ENCODE measurements at regions not wholly inside any gene's neighbourhood (a gene's known extent, or its start where the extent isn't known, plus 50 kb on each side); places are given as distances from the start of the nearest gene placed in this dataset.

- in situ Hi-C loops (cut with MboI; ENCODE audit: low sequenced_read_pairs in 4 of 4) (no loop called here), intact Hi-C loops (cut with DNase I; ENCODE audit: low total_unique reads) (no loop called here)
- Histone ChIP-seq H3K36me3 (no peaks in the 10 kb centered on the region), H3K27me3 (no peaks in the 10 kb centered on the region), H3K4me1 (no peaks in the 10 kb centered on the region), H3K4me3 (no peak overlapping the region), H3K9me3 (no peaks in the 10 kb centered on the region), H3K27ac (no peak overlapping the region)
- no peak for DNase-seq
- no peak for ATAC-seq
- TF ChIP-seq, protein P1, sequence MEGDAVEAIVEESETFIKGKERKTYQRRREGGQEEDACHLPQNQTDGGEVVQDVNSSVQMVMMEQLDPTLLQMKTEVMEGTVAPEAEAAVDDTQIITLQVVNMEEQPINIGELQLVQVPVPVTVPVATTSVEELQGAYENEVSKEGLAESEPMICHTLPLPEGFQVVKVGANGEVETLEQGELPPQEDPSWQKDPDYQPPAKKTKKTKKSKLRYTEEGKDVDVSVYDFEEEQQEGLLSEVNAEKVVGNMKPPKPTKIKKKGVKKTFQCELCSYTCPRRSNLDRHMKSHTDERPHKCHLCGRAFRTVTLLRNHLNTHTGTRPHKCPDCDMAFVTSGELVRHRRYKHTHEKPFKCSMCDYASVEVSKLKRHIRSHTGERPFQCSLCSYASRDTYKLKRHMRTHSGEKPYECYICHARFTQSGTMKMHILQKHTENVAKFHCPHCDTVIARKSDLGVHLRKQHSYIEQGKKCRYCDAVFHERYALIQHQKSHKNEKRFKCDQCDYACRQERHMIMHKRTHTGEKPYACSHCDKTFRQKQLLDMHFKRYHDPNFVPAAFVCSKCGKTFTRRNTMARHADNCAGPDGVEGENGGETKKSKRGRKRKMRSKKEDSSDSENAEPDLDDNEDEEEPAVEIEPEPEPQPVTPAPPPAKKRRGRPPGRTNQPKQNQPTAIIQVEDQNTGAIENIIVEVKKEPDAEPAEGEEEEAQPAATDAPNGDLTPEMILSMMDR (IDR thresholded peaks at IDR 0.05 in 4 of 5, conservative IDR thresholded peaks at IDR 0.05 in 1 of 5) = no peak
- no peak for TF ChIP-seq POLR2A (IDR thresholded peaks at IDR 0.05)
Measured at GRCh38 chr21:43305336-43305665, 121.6 kb downstream of the SIK1 start.

GRCh38 chr21:43304621-43305335, 122.2 kb downstream of the SIK1 start:
- Histone ChIP-seq H3K27me3 (no peaks in the 10 kb centered on the region), H3K27ac (no peak overlapping the region), H3K4me1 (no peaks in the 10 kb centered on the region), H3K36me3 (no peaks in the 10 kb centered on the region), H3K9me3 (no peaks in the 10 kb centered on the region), H3K4me3 (no peak overlapping the region)
- intact Hi-C loops (cut with DNase I; ENCODE audit: low total_unique reads) = no loop called here
- no peak for DNase-seq
- no peak for ATAC-seq
- in situ Hi-C loops (cut with MboI; ENCODE audit: low sequenced_read_pairs in 4 of 4) = no loop called here
- TF ChIP-seq POLR2A (IDR thresholded peaks at IDR 0.05) = no peak
- TF ChIP-seq, protein P1 (IDR thresholded peaks at IDR 0.05 in 4 of 5, conservative IDR thresholded peaks at IDR 0.05 in 1 of 5) = no peak

GRCh38 chr21:43304206-43304605, 122.7 kb downstream of the SIK1 start:
- TF ChIP-seq, protein P1 (IDR thresholded peaks at IDR 0.05 in 4 of 5, conservative IDR thresholded peaks at IDR 0.05 in 1 of 5) = no peak
- no peak for TF ChIP-seq POLR2A (IDR thresholded peaks at IDR 0.05)
- Histone ChIP-seq H3K9me3 (no peaks in the 10 kb centered on the region), H3K36me3 (no peaks in the 10 kb centered on the region), H3K27me3 (no peaks in the 10 kb centered on the region), H3K27ac (no peak overlapping the region), H3K4me3 (no peak overlapping the region), H3K4me1 (no peaks in the 10 kb centered on the region)
- intact Hi-C loops (cut with DNase I; ENCODE audit: low total_unique reads) = no loop called here
- in situ Hi-C loops (cut with MboI; ENCODE audit: low sequenced_read_pairs in 4 of 4) = no loop called here
- DNase-seq (no peak), ATAC-seq (no peak)

- ATAC-seq = no peak
- intact Hi-C loops (cut with DNase I; ENCODE audit: low total_unique reads) (no loop called here), in situ Hi-C loops (cut with MboI; ENCODE audit: low sequenced_read_pairs in 4 of 4) (no loop called here)
- no peak overlapping the region for H3K4me3 ChIP-seq
- H3K36me3 ChIP-seq = no peaks in the 10 kb centered on the region
- TF ChIP-seq POLR2A (IDR thresholded peaks at IDR 0.05) = no peak
- TF ChIP-seq, protein P1 (IDR thresholded peaks at IDR 0.05 in 4 of 5, conservative IDR thresholded peaks at IDR 0.05 in 1 of 5) = no peak
- H3K27me3 ChIP-seq = no peaks in the 10 kb centered on the region
- no peaks in the 10 kb centered on the region for H3K9me3 ChIP-seq
- DNase-seq = no peak
- no peaks in the 10 kb centered on the region for H3K4me1 ChIP-seq
- H3K27ac ChIP-seq = no peak overlapping the region
Measured at GRCh38 chr21:43303275-43304178, 123.4 kb downstream of the SIK1 start.

All from gastrocnemius medialis (tissue), 4 donors.